Keratinocyte (primary cell): ENCODE measurements at regions not wholly inside any gene's neighbourhood (a gene's known extent, or its start where the extent isn't known, plus 50 kb on each side); places are given as distances from the start of the nearest gene placed in this dataset.
A peak's percentile ranks its signal among the peaks of the same experiment; 100 is the strongest.
"Not testable (repeated sequence)": the region's sequence is repeated elsewhere in the genome, so short reads cannot be mapped to it uniquely, and the experiment has no call there.

Experiments used
- DNase-seq: peaks from one replicate; pipeline ENCODE4 v3.0.0-alpha.2; 2011; ENCODE audit warnings: low read depth, missing footprints, low spot score
- FAIRE-seq: peaks from 2 replicates; lab custom pipeline; 2011; peaks lifted over from hg19 to GRCh38; lab: Jason Lieb, UNC
- H2AFZ ChIP-seq: 2 replicates; pipeline ENCODE4 v1.6.0; 2012; ENCODE audit warnings: low read length, control low read depth, inconsistent platforms; ENCODE audit not compliant: control insufficient read depth
- H3K27ac ChIP-seq: 2 replicates; pipeline ENCODE4 v1.5.1; 2011; ENCODE audit warnings: low read length; ENCODE audit not compliant: control insufficient read depth, insufficient read depth
- H3K27me3 ChIP-seq: 3 replicates; pipeline ENCODE4 v1.6.0; 2011; ENCODE audit warnings: low read length; ENCODE audit not compliant: control insufficient read depth, insufficient read depth; ENCODE audit errors: extremely low read depth
- H3K36me3 ChIP-seq, 2 experiments: 2 replicates in 1 of 2; 3 replicates in 1 of 2; pipeline ENCODE4 v1.5.1; 2011; ENCODE audit warnings: low read length in 2 of 2, mild to moderate bottlenecking in 1 of 2; ENCODE audit not compliant: control insufficient read depth in 2 of 2, insufficient read depth in 2 of 2; ENCODE audit errors: extremely low read depth in 1 of 2
- H3K4me1 ChIP-seq: 3 replicates; pipeline ENCODE4 v1.5.1; 2011; ENCODE audit warnings: low read length; ENCODE audit not compliant: control insufficient read depth, insufficient read depth; ENCODE audit errors: extremely low read depth
- H3K4me2 ChIP-seq: 3 replicates; pipeline ENCODE4 v1.6.0; 2011; ENCODE audit warnings: low read depth, low read length; ENCODE audit not compliant: control insufficient read depth, insufficient read depth; ENCODE audit errors: extremely low read depth
- H3K4me3 ChIP-seq, 3 experiments: fragments of 200-600 bp in 1 of 3; sonication (generic) in 1 of 3; 2 replicates in 2 of 3; 3 replicates in 1 of 3; pipeline ENCODE4 v1.5.1; 2011 to 2016; ENCODE audit warnings: low read length in 3 of 3, mild to moderate bottlenecking in 3 of 3, control low read depth in 2 of 3, inconsistent platforms in 1 of 3, low read depth in 1 of 3, mixed read lengths in 1 of 3, mixed run types in 1 of 3, moderate library complexity in 1 of 3; ENCODE audit not compliant: control insufficient read depth in 2 of 3, insufficient read depth in 2 of 3; ENCODE audit errors: extremely low read depth in 1 of 3
- H3K79me2 ChIP-seq: 2 replicates; pipeline ENCODE4 v1.6.0; 2012; ENCODE audit warnings: low read length; ENCODE audit not compliant: control insufficient read depth, insufficient read depth
- H3K9ac ChIP-seq: 3 replicates; pipeline ENCODE4 v1.6.0; 2011; ENCODE audit warnings: low read length; ENCODE audit not compliant: control insufficient read depth, insufficient read depth; ENCODE audit errors: extremely low read depth
- H3K9me1 ChIP-seq: 3 replicates; pipeline ENCODE4 v1.6.0; 2011; ENCODE audit warnings: low read length; ENCODE audit not compliant: control insufficient read depth, insufficient read depth; ENCODE audit errors: extremely low read depth
- H3K9me3 ChIP-seq: 2 replicates; pipeline ENCODE4 v1.5.1; 2012; ENCODE audit warnings: low read depth, low read length; ENCODE audit not compliant: control insufficient read depth
- H4K20me1 ChIP-seq: 3 replicates; pipeline ENCODE4 v1.6.0; 2011; ENCODE audit warnings: low read length; ENCODE audit not compliant: control insufficient read depth, insufficient read depth; ENCODE audit errors: extremely low read depth
- dilution Hi-C: fragments of 300-500 bp; cut with MboI; formaldehyde crosslinking; loops from one replicate; pipeline ENCODE4 v1.7.0; 2020; ENCODE audit warnings: low sequenced_read_pairs; ENCODE audit not compliant: extremely low pct_ligation_motif_present

DNA sequence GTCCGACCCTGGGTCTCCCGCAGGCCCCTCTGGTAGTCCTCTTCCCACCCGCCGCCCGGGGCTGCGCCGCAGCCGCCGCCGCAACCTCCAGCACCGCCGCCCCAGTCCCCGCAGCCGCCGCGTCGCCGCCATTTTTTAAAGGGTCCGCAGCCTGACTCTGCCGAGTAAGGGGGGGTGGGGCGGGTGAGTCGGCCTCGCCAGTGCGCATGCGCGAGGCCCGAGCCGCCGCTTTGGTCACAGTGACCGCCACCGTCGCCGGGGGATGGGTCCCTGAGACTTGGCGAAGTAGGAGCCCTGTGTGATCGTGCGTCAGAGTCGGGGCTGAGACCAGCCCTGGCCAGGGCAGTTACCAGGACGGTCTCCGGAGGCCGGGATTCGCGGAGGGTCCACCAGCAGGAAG is 532.8 kb downstream of the FOXD4L4 start:
- H3K79me2 ChIP-seq, H3K36me3 ChIP-seq, H3K27me3 ChIP-seq, H3K4me1 ChIP-seq, H3K9me3 ChIP-seq, DNase-seq, FAIRE-seq, H3K4me2 ChIP-seq, H4K20me1 ChIP-seq, dilution Hi-C loops, H3K9me1 ChIP-seq, H2AFZ ChIP-seq, H3K27ac ChIP-seq: not testable (repeated sequence)
- H3K4me3 ChIP-seq: peak overlapping the region in 1 of 3 experiments; percentile 48
- H3K9ac ChIP-seq: peak overlapping the region; percentile 74

DNA sequence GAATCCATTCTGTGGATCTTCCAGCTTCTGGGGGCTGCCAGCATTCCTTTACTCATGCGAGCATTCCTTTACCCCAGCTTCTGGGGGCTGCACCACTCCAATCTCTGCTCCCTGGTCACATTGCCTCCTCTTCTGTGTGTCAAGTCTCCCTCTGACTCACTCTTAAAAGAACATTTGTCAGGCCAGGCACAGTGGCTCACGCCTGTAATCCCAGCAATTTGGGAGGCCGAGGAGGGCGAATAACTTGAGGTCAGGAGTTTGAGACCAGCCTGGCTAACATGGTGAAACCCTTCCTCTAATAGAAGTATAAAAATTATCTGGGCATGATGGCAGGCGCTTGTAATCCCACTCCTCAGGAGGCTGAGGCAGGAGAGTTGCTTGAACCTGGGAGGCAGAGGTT is 541.9 kb downstream of the FOXD4L4 start:
- H3K4me3 ChIP-seq, dilution Hi-C loops, H3K9me1 ChIP-seq, H2AFZ ChIP-seq, H3K4me2 ChIP-seq, H4K20me1 ChIP-seq, FAIRE-seq, H3K4me1 ChIP-seq, H3K36me3 ChIP-seq, H3K27me3 ChIP-seq, H3K9me3 ChIP-seq, DNase-seq, H3K27ac ChIP-seq, H3K9ac ChIP-seq, H3K79me2 ChIP-seq: not testable (repeated sequence)
